Activated CD8-positive, alpha-beta T cell treated with anti-CD3 and anti-CD28 coated beads for 36 hours (primary cell): ENCODE measurements at regions not wholly inside any gene's neighbourhood (a gene's known extent, or its start where the extent isn't known, plus 50 kb on each side); places are given as distances from the start of the nearest gene placed in this dataset.
"Not testable (repeated sequence)": the region's sequence is repeated elsewhere in the genome, so short reads cannot be mapped to it uniquely, and the experiment has no call there.

Source experiments
- ATAC-seq: fragments of 200-7000 bp; cut with Tn5 transposase; one replicate; pipeline ENCODE4 v1.10.0; 2021; ENCODE audit warnings: mild to moderate bottlenecking, moderate library complexity
- CTCF ChIA-PET: fragments of 350-600 bp; sonication (Branson Sonifier 250); formaldehyde crosslinking; loops from one replicate; lab custom pipeline; 2021; ENCODE audit warnings: antibody characterized with exemption; lab: Charles Lee
- POLR2A ChIA-PET: fragments of 350-600 bp; sonication (Branson Sonifier 250); formaldehyde crosslinking; loops from one replicate; lab custom pipeline; 2021; ENCODE audit warnings: antibody characterized with exemption; lab: Charles Lee
- DNase-seq: peaks from one replicate; pipeline ENCODE4 v3.0.0-alpha.2; 2020
- H3K27ac Mint-ChIP-seq: one replicate; pipeline ENCODE4 v1.8.0; 2021; ENCODE audit warnings: mild to moderate bottlenecking, mixed read lengths
- H3K27me3 Mint-ChIP-seq: one replicate; pipeline ENCODE4 v1.8.0; 2021; ENCODE audit warnings: mixed read lengths
- H3K36me3 Mint-ChIP-seq: one replicate; pipeline ENCODE4 v1.8.0; 2021; ENCODE audit warnings: low read depth, mixed read lengths
- H3K4me1 Mint-ChIP-seq: one replicate; pipeline ENCODE4 v1.8.0; 2021; ENCODE audit warnings: low read depth, mixed read lengths
- H3K4me3 Mint-ChIP-seq: one replicate; pipeline ENCODE4 v1.8.0; 2021; ENCODE audit warnings: mild to moderate bottlenecking, moderate library complexity, mixed read lengths
- H3K9me3 Mint-ChIP-seq: one replicate; pipeline ENCODE4 v1.8.0; 2021; ENCODE audit warnings: mixed read lengths
- intact Hi-C: fragments of 100-400 bp; cut with micrococcal nuclease; formaldehyde crosslinking; loops from one replicate; pipeline ENCODE4 v1.10.0; 2022
- TF ChIP-seq, protein P1 (sequence below): fragments of 200-600 bp; IDR thresholded peaks from one replicate; pipeline ENCODE4 v1.8.0; 2022; ENCODE audit warnings: antibody characterized with exemption, mild to moderate bottlenecking

GRCh38 chr13:74266861-74267260, 132.7 kb upstream of the KLF12 start:
- no peaks in the 10 kb centered on the region for H3K27me3 Mint-ChIP-seq

DNA sequence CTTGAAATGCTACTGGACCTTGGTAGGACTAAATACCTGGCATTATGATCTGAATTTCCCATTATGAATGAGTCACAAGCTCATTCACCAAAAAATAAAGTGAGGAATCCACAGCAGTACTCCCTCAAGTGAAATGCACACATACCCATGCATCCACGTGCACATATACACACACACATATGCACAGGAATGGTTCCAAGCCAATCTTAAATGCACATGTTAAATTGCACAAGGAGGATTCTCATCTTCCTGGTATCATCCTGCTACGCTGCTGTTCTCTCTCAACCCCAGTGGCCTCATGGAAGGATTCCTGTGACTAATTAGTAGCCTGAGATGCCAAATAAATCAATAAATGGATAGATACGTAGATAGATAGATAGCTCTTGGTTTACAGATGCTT, 132.1 kb upstream of the KLF12 start:
- H3K36me3 Mint-ChIP-seq, result peaks cover 15% of the 10 kb centered on the region
- ATAC-seq (no peak), DNase-seq (no peak)
- CTCF ChIA-PET, result interaction anchor here (4.7 kb wide), 1 partner anchor 20 kb away, joined by 33 read pairs; no protein-coding TSS in a partner anchor
- TF ChIP-seq, protein P1, sequence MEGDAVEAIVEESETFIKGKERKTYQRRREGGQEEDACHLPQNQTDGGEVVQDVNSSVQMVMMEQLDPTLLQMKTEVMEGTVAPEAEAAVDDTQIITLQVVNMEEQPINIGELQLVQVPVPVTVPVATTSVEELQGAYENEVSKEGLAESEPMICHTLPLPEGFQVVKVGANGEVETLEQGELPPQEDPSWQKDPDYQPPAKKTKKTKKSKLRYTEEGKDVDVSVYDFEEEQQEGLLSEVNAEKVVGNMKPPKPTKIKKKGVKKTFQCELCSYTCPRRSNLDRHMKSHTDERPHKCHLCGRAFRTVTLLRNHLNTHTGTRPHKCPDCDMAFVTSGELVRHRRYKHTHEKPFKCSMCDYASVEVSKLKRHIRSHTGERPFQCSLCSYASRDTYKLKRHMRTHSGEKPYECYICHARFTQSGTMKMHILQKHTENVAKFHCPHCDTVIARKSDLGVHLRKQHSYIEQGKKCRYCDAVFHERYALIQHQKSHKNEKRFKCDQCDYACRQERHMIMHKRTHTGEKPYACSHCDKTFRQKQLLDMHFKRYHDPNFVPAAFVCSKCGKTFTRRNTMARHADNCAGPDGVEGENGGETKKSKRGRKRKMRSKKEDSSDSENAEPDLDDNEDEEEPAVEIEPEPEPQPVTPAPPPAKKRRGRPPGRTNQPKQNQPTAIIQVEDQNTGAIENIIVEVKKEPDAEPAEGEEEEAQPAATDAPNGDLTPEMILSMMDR, result no peak
- peaks cover 3% of the 10 kb centered on the region for H3K4me1 Mint-ChIP-seq
- no peak overlapping the region for H3K4me3 Mint-ChIP-seq
- POLR2A ChIA-PET, result interaction anchor here (1.0 kb wide), 2 partner anchors 8 to 11 kb away, joined by 3 to 4 read pairs; no protein-coding TSS in a partner anchor
- H3K27ac Mint-ChIP-seq, result no peak overlapping the region
- intact Hi-C loops, result no loop called here
- H3K9me3 Mint-ChIP-seq, result peaks cover 28% of the 10 kb centered on the region
- no peaks in the 10 kb centered on the region for H3K27me3 Mint-ChIP-seq

More at GRCh38 chr13:74266861-74267260, 132.7 kb upstream of the KLF12 start:
- ChIA-PET POLR2A (interaction anchor here (1.0 to 1.4 kb wide), 2 partner anchors 9 to 10 kb away, joined by 3 to 4 read pairs; no protein-coding TSS in a partner anchor), CTCF (interaction anchor here (4.7 kb wide), 1 partner anchor 20 kb away, joined by 33 read pairs; no protein-coding TSS in a partner anchor)
- H3K4me1 Mint-ChIP-seq, result peaks cover 3% of the 10 kb centered on the region
- TF ChIP-seq, protein P1, result no peak
- ATAC-seq (no peak), DNase-seq (no peak)
- H3K9me3 Mint-ChIP-seq, result peaks cover 31% of the 10 kb centered on the region
- H3K4me3 Mint-ChIP-seq, result no peak overlapping the region
- peaks cover 17% of the 10 kb centered on the region for H3K36me3 Mint-ChIP-seq
- H3K27ac Mint-ChIP-seq, result no peak overlapping the region
- intact Hi-C loops, result no loop called here

- ChIA-PET CTCF (interaction anchor here (1.2 to 4.7 kb wide), 2 partner anchors 22 to 111 kb away, joined by 3 to 33 read pairs; no protein-coding TSS in a partner anchor), POLR2A (no interaction called here)
- Mint-ChIP-seq H3K27me3 (no peaks in the 10 kb centered on the region), H3K9me3 (peaks cover 28% of the 10 kb centered on the region), H3K27ac (no peak overlapping the region), H3K36me3 (peaks cover 10% of the 10 kb centered on the region), H3K4me1 (peaks cover 7% of the 10 kb centered on the region), H3K4me3 (no peak overlapping the region)
- TF ChIP-seq, protein P1, result no peak
- DNase-seq (no peak), ATAC-seq (no peak)
- intact Hi-C loops, result no loop called here
These were observed 130.1 kb upstream of the KLF12 start for GRCh38 chr13:74264333-74264732.

DNA sequence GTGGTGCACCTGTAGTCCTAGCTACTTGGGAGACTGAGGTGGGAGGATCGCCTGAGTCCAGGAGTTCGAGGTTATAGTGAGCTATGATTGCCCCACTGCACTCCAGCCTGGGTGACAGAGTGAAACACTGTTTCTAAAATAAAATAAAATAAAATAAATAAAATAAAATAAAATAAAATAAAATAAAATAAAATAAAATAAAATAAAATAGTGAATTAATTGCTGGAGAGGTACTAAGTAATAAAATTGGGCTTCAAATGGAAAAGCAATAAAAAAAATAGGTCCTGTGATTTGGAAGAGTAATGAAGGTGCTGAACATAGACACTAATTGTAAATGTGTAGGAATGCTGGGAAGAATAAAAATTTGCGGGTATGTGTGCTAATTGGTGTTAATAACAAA, 126.2 kb upstream of the KLF12 start:
- POLR2A ChIA-PET, result interaction anchor here (0.6 kb wide), 1 partner anchor 12 kb away, joined by 4 read pairs; no protein-coding TSS in a partner anchor

GRCh38 chr13:74259641-74260040, 125.4 kb upstream of the KLF12 start:
- intact Hi-C loops, result no loop called here
- DNase-seq, result peak; percentile 41
- Mint-ChIP-seq H3K4me3 (no peak overlapping the region), H3K9me3 (peaks cover 12% of the 10 kb centered on the region), H3K27ac (peak overlapping the region; percentile 3), H3K4me1 (peaks cover 41% of the 10 kb centered on the region), H3K36me3 (peaks cover 2% of the 10 kb centered on the region), H3K27me3 (no peaks in the 10 kb centered on the region)
- TF ChIP-seq, protein P1, result no peak
- ATAC-seq, result peak; percentile 32
- ChIA-PET CTCF (no interaction called here), POLR2A (no interaction called here)

More for the DNA sequence above, 126.2 kb upstream of the KLF12 start:
- H3K27ac Mint-ChIP-seq, intact Hi-C loops, DNase-seq, H3K4me3 Mint-ChIP-seq, ATAC-seq, H3K36me3 Mint-ChIP-seq, H3K27me3 Mint-ChIP-seq: not testable (repeated sequence)
- Mint-ChIP-seq H3K9me3 (peaks cover 16% of the 10 kb centered on the region), H3K4me1 (peaks cover 39% of the 10 kb centered on the region)
- CTCF ChIA-PET, result interaction anchor here (2.4 kb wide), 1 partner anchor 27 kb away, joined by 9 read pairs; no protein-coding TSS in a partner anchor
